ENCODE measurements at regions not wholly inside any gene's neighbourhood (a gene's known extent, or its start where the extent isn't known, plus 50 kb on each side); places are given as distances from the start of the nearest gene placed in this dataset.

- no peak overlapping the region for H3K4me3 ChIP-seq
- H3K36me3 ChIP-seq (ENCODE audit: low read depth): no peaks in the 10 kb centered on the region
- TF ChIP-seq EZH2 (IDR thresholded peaks at IDR 0.05; ENCODE audit: low read depth) (no peak), CTCF (conservative IDR thresholded peaks at IDR 0.05) (no peak)
- no peaks in the 10 kb centered on the region for H3F3A ChIP-seq (ENCODE audit: insufficient read depth, low read depth)
- no peak overlapping the region for H3K4me2 ChIP-seq
- POLR2A ChIA-PET (ENCODE audit: unreplicated experiment): no interaction called here
- H3K9me2 ChIP-seq (ENCODE audit: insufficient read depth): no peaks in the 10 kb centered on the region
- H3K27me3 ChIP-seq (ENCODE audit: insufficient read depth, low read depth): no peaks in the 10 kb centered on the region
- H2AFZ ChIP-seq: no peak overlapping the region
- H3K4me1 ChIP-seq (replicated peaks; ENCODE audit: insufficient read depth): 0 out of 2 replicates have a peak, but pooled peaks cover 4% of the 10 kb centered on the region
- H3K79me2 ChIP-seq (ENCODE audit: low read depth): no peaks in the 10 kb centered on the region
- DNase-seq: no peak
- H3K27ac ChIP-seq: no peak overlapping the region
- intact Hi-C loops (cut with micrococcal nuclease; ENCODE audit: unreplicated experiment): no loop called here
- BruUV-seq (replicated peaks): no TSS peak
- no peaks in the 10 kb centered on the region for H4K20me1 ChIP-seq (ENCODE audit: insufficient read depth)
- no peaks in the 10 kb centered on the region for H3K9me3 ChIP-seq (ENCODE audit: insufficient read depth, low read depth)
- CTCF ChIA-PET: no interaction called here
Measured at GRCh38 chr1:20413776-20414140, 72.3 kb downstream of the CAMK2N1 start.

GRCh38 chr1:20413136-20413775 lies 72.8 kb downstream of the CAMK2N1 start:
- H3K4me1 ChIP-seq (replicated peaks; ENCODE audit: insufficient read depth): 0 out of 2 replicates have a peak, but pooled peaks cover 4% of the 10 kb centered on the region
- DNase-seq: no peak
- no peak overlapping the region for H3K4me3 ChIP-seq
- no TSS peak for BruUV-seq (replicated peaks)
- intact Hi-C loops (cut with micrococcal nuclease; ENCODE audit: unreplicated experiment): no loop called here
- TF ChIP-seq EZH2 (IDR thresholded peaks at IDR 0.05; ENCODE audit: low read depth) (no peak), CTCF (conservative IDR thresholded peaks at IDR 0.05) (no peak)
- no peak overlapping the region for H3K27ac ChIP-seq
- H3K27me3 ChIP-seq (ENCODE audit: insufficient read depth, low read depth): no peaks in the 10 kb centered on the region
- H3F3A ChIP-seq (ENCODE audit: insufficient read depth, low read depth): no peaks in the 10 kb centered on the region
- H3K9me3 ChIP-seq (ENCODE audit: insufficient read depth, low read depth): no peaks in the 10 kb centered on the region
- H4K20me1 ChIP-seq (ENCODE audit: insufficient read depth): no peaks in the 10 kb centered on the region
- no peaks in the 10 kb centered on the region for H3K79me2 ChIP-seq (ENCODE audit: low read depth)
- POLR2A ChIA-PET (ENCODE audit: unreplicated experiment): no interaction called here
- H3K9me2 ChIP-seq (ENCODE audit: insufficient read depth): no peaks in the 10 kb centered on the region
- no peaks in the 10 kb centered on the region for H3K36me3 ChIP-seq (ENCODE audit: low read depth)
- H2AFZ ChIP-seq: no peak overlapping the region
- no peak overlapping the region for H3K4me2 ChIP-seq
- CTCF ChIA-PET: no interaction called here

- Histone ChIP-seq H2AFZ (no peak overlapping the region), H3K79me2 (ENCODE audit: low read depth) (no peaks in the 10 kb centered on the region), H3K4me3 (no peak overlapping the region), H3K36me3 (ENCODE audit: low read depth) (no peaks in the 10 kb centered on the region), H3K9me2 (ENCODE audit: insufficient read depth) (no peaks in the 10 kb centered on the region), H3K27me3 (ENCODE audit: insufficient read depth, low read depth) (no peaks in the 10 kb centered on the region), H3K4me2 (no peak overlapping the region), H3K27ac (no peak overlapping the region), H3F3A (ENCODE audit: insufficient read depth, low read depth) (no peaks in the 10 kb centered on the region), H4K20me1 (ENCODE audit: insufficient read depth) (no peaks in the 10 kb centered on the region), H3K9me3 (ENCODE audit: insufficient read depth, low read depth) (no peaks in the 10 kb centered on the region), H3K4me1 (replicated peaks; ENCODE audit: insufficient read depth) (0 out of 2 replicates have a peak, but pooled peaks cover 4% of the 10 kb centered on the region)
- TF ChIP-seq CTCF (conservative IDR thresholded peaks at IDR 0.05) (no peak), EZH2 (IDR thresholded peaks at IDR 0.05; ENCODE audit: low read depth) (no peak)
- CTCF ChIA-PET: no interaction called here
- intact Hi-C loops (cut with micrococcal nuclease; ENCODE audit: unreplicated experiment): no loop called here
- POLR2A ChIA-PET (ENCODE audit: unreplicated experiment): no interaction called here
- DNase-seq: peak; percentile 33 to 57
- BruUV-seq (replicated peaks): no TSS peak
Measured at GRCh38 chr1:20411196-20411980, 74.6 kb downstream of the CAMK2N1 start.
